ENCODE measurements at regions not wholly inside any gene's neighbourhood (a gene's known extent, or its start where the extent isn't known, plus 50 kb on each side); places are given as distances from the start of the nearest gene placed in this dataset.
A peak's percentile ranks its signal among the peaks of the same experiment; 100 is the strongest.

DNA sequence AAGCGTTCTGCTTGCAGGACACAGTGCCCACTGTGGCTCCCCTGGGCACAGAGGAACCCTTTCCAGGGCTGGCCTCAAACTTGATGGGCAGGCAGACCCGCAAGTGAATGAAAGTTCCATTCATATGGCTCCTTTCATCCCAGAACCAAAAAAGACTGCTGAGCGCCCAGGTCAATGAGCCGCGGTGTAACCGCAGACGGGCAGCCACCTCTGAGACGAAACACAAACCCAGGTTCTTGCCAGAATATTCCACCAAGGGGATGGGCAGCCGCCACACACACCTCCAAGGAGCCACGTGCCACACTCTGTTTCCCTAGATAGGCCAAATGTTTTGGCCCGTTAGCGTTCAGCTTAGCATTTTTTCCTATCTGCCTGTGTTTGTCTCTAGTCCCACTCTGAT lies 82.8 kb upstream of the IGF1R start:
- TF ChIP-seq, protein P1, sequence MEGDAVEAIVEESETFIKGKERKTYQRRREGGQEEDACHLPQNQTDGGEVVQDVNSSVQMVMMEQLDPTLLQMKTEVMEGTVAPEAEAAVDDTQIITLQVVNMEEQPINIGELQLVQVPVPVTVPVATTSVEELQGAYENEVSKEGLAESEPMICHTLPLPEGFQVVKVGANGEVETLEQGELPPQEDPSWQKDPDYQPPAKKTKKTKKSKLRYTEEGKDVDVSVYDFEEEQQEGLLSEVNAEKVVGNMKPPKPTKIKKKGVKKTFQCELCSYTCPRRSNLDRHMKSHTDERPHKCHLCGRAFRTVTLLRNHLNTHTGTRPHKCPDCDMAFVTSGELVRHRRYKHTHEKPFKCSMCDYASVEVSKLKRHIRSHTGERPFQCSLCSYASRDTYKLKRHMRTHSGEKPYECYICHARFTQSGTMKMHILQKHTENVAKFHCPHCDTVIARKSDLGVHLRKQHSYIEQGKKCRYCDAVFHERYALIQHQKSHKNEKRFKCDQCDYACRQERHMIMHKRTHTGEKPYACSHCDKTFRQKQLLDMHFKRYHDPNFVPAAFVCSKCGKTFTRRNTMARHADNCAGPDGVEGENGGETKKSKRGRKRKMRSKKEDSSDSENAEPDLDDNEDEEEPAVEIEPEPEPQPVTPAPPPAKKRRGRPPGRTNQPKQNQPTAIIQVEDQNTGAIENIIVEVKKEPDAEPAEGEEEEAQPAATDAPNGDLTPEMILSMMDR (IDR thresholded peaks at IDR 0.05; ENCODE audit: low read depth, low read length, missing control alignments) = no peak
- H3K4me3 ChIP-seq (ENCODE audit: low read depth, low read length) = no peak overlapping the region
- in situ Hi-C loops (cut with HindIII; ENCODE audit: low sequenced_read_pairs) = no loop called here
- no peak for DNase-seq (ENCODE audit: low read depth)

DNA sequence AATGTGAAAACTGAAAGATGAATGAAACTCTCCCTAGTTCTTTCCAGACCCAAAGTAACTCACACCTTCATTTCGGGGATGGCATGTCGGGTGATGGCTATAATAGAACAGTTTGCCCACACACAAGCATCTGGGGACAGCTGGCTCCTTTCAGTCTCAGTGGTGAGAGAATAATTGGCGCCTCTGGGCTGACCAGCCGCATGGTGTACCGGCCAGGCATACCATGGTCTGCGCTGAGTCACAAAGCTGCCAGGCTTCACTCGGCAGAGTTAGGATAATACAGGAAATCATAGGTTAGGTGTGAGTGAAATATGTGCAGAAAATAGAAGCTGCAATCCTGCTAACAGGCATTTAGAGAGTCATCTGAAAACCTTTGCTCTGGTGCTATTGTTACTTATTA lies 80.4 kb upstream of the IGF1R start:
- no peak overlapping the region for H3K4me3 ChIP-seq (ENCODE audit: low read depth, low read length)
- TF ChIP-seq, protein P1 (IDR thresholded peaks at IDR 0.05; ENCODE audit: low read depth, low read length, missing control alignments) = no peak
- in situ Hi-C loops (cut with HindIII; ENCODE audit: low sequenced_read_pairs) = no loop called here
- no peak for DNase-seq (ENCODE audit: low read depth)

DNA sequence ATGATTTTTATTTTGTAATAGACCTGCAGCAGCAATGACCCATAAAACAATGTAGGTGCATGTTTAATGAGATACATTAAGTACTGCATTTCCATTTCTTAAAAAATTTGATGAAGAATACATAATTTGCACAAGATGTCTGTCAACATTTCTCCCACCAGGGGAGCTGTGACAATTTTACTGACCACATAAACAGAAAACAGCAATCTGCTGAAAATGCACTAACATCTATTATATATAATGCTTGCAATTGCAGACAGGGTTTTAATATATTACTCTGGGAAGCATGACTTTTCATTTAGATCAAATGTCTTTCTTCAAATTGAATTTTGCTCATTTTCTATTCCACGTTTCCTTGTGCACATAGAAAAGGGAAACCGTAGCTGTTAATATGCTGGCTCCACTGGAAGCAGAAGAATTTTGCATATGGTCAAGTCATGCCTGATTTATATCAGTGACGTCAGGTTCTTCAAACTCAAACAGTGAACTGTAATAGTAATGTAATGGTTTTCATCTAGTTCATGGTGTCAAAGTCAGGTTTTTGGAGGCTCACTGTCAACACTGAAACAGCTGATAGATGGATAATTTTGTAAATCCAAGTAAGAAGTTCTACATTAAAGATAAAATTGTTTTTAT lies 79.8 kb upstream of the IGF1R start:
- no peak overlapping the region for H3K4me3 ChIP-seq (ENCODE audit: low read depth, low read length)
- TF ChIP-seq, protein P1 (IDR thresholded peaks at IDR 0.05; ENCODE audit: low read depth, low read length, missing control alignments) = peak; percentile 22
- in situ Hi-C loops (cut with HindIII; ENCODE audit: low sequenced_read_pairs) = no loop called here
- no peak for DNase-seq (ENCODE audit: low read depth)

DNA sequence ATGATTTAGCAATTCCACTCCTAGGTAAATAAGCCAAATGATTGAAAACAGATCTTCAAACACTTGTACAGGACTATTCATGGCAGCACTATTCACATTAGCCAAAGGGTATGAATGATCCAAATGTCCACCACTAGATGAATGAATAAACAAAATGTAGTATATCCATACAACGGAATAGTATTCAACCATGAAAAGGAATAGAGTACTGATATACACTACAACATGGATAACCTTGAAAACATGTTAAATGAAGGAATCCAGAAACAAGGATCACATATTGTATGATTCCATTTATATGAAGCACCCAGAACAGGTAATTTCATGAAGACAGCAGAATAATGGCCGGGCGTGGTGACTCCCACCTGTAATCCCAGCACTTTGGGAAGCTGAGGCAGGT lies 78.2 kb upstream of the IGF1R start:
- in situ Hi-C loops (cut with HindIII; ENCODE audit: low sequenced_read_pairs) = no loop called here
- DNase-seq (ENCODE audit: low read depth) = no peak
- no peak overlapping the region for H3K4me3 ChIP-seq (ENCODE audit: low read depth, low read length)
- TF ChIP-seq, protein P1 (IDR thresholded peaks at IDR 0.05; ENCODE audit: low read depth, low read length, missing control alignments) = no peak

DNA sequence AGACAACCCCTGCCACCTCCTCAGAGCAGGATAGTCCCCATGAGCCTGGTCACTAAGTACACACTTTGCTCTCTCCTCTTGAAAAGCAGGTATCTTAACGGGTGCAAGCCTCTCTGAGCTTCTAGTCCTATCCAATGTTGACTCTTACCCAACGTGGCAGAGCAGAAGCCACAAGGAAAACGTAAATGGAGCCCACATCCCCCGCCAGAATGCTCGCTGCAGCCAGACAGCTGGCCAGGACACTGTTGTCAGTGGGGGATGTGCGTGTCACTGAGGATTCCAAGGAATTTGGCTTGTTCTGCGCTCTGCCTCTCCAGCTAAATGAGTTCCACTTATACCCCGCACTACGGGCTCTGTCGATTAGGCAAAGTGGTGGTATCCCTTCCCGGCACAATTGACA lies 67.8 kb upstream of the IGF1R start:
- no peak for DNase-seq (ENCODE audit: low read depth)
- in situ Hi-C loops (cut with HindIII; ENCODE audit: low sequenced_read_pairs) = no loop called here
- TF ChIP-seq, protein P1 (IDR thresholded peaks at IDR 0.05; ENCODE audit: low read depth, low read length, missing control alignments) = no peak
- no peak overlapping the region for H3K4me3 ChIP-seq (ENCODE audit: low read depth, low read length)

DNA sequence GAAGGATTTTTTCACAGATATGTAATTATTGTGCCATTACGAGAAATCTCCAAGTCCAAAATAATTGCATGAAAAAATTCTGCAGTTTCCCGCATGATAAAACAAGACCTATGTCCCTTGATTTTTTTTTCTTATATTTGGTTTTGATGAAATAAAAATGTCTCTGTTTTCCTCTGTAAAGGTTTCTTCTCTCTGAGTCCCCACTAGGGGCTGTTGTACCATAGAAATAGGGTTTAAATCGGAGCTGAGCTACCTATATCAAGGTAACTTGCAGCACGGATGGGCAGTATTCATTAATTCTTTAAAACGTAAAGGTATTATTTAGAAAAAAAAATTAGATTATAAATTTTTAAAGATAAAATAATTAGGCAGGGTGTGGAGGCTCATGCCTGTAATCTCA lies 66.6 kb upstream of the IGF1R start:
- H3K4me3 ChIP-seq (ENCODE audit: low read depth, low read length) = no peak overlapping the region
- no peak for DNase-seq (ENCODE audit: low read depth)
- TF ChIP-seq, protein P1 (IDR thresholded peaks at IDR 0.05; ENCODE audit: low read depth, low read length, missing control alignments) = no peak
- in situ Hi-C loops (cut with HindIII; ENCODE audit: low sequenced_read_pairs) = no loop called here
